GM19025 (cell line): ENCODE measurements at regions not wholly inside any gene's neighbourhood (a gene's known extent, or its start where the extent isn't known, plus 50 kb on each side); places are given as distances from the start of the nearest gene placed in this dataset.

Source experiments
- ATAC-seq: cut with Tn5 transposase; IDR thresholded peaks from one replicate; pipeline ENCODE4 v1.9.1; 2021; ENCODE audit warnings: mild to moderate bottlenecking, low read depth, moderate library complexity; ENCODE audit not compliant: unreplicated experiment

DNA sequence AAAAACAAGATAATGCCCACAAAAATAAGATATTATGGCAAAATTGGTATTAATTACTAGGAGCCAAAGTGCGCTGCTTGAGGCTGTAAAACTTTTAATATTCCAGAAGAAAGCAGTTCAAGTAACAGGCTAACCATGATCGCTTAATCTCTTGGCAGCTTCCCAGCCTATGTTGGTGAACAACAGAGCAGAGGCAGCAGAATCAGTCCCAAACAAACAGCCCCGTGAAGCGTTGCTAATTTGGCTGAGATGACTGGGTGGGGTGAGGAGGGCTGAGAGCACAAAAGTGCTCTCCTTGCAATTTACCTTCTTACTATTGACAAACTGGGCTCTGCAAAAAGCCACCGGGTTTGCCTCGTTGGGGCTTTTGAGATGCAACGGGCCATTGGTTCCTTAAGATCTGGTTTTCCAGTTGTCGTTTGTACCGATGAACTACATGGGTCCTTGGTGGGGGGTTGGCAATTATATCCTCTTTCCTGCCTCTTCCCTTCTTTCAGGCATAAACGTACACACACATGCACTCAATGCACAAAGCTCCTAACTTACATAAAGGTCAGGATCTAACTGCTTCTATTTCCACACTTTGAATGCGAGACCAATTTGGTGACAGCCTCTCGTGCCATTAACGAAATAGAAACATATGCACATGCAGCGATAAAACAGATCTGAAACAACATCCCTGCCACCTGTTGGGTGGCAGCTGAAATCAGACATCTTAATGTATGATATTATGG, 407.6 kb upstream of the CADM1 start:
- ATAC-seq: no peak

DNA sequence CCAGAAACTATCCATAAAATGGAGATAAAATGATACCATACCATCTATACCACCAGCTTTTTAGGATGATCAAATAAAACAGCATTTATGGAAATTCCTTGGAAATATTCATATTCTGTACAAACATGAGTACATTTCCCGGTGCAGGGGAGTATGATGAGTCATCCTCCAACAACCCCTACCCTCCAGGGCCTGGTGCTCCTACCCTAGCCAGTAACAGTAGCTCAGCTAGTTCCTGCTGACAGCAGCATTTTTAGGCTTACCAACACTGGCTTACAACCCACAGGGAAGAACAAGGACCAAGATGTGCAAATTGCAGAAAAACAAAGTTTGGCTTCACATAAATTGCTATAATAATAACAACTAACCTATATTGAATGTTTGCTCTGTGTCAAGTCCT, 406.2 kb upstream of the CADM1 start:
- no peak for ATAC-seq

- ATAC-seq: no peak
These were observed 402.0 kb upstream of the CADM1 start for GRCh38 chr11:115906171-115906570.

DNA sequence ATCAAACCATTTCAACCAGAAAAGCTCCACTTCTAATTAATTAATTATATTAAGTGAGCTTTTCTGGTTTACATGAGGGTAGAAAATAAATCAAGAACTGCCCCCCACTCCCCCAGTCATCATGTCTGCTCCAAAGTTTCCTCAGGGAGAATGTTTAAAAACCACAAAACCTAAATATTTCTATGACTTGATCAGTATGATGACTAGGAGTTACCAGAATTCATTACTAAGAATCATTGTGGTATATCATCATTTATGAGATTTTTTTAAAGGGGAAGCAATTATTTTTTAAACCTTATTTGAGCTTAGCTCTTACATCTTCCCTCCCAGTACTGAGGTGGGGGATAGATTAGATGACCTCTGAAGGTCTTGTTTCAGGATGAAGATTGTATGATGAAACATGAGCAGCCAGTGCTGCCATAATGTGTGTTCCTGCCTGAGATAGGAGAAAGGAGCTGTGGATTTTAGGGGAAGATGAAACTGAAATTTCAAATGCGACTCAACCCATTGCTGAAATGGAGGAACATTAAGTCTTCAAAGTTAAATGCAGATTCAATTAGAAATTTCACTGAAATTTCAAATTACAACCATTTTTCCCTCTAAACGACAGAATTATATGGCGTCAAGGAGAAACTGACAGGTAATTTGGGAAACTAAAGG, 401.3 kb upstream of the CADM1 start:
- no peak for ATAC-seq

GRCh38 chr11:115903179-115903578, 399.0 kb upstream of the CADM1 start:
- no peak for ATAC-seq

GRCh38 chr11:115901069-115901468, 396.9 kb upstream of the CADM1 start:
- no peak for ATAC-seq

- ATAC-seq: no peak
These were observed 395.9 kb upstream of the CADM1 start for GRCh38 chr11:115900111-115900510.

DNA sequence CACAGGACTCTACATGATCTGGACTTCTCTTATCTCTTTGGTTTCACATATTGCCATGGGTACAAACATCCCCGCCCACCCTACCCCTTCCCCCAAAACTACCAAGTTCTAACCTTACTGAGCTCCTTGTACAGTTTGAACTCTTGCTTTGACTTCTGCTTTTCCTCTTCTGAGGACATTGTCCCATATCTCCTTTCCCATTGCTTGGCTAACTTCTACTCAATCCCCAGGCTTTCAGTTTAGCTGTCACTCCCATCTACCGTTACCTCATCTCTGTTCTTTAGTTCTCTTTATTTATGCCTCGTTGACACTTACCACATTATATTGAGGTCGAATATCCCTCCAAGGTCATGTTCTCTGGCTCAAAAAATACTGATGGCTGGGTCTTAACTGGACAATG, 393.5 kb upstream of the CADM1 start:
- no peak for ATAC-seq

- no peak for ATAC-seq
These were observed 391.9 kb upstream of the CADM1 start for GRCh38 chr11:115896084-115896483.

DNA sequence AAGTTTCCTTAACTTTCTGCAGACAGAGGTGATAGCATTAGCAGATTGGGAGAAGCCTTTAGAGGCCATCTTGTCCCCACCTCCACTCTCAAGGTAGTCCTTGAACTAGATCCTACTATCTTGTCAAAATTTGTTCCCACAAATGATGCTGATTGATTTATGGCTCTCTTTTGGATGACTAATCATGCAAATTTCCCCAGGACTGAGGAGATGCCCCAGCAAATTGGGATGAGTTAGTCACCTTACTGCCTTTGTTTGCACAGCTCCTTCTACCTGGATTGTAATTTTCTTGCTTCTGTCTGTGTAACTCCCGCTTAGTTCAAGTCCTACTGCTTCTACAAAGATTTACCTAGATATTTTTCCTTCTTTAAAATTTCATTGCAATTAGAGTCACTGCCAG, 391.4 kb upstream of the CADM1 start:
- no peak for ATAC-seq

DNA sequence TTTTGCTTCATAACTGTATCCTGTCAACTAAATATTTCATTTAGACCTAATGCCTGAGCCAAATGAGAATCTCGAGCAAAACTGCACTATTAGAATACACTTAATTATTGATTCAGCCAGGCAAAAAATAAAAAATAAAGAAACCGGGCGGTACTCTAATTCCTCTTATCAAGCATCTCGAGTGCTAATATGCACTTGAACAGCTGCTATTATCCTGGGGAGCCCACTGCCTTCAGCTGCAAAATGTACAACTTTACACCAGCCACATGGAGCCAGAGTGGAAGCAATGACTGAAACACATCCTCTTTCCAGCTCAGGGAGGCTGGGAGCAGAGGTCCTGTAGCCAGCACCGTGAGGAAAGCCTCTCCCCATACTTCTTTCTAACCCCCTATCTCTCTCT, 390.0 kb upstream of the CADM1 start:
- no peak for ATAC-seq

DNA sequence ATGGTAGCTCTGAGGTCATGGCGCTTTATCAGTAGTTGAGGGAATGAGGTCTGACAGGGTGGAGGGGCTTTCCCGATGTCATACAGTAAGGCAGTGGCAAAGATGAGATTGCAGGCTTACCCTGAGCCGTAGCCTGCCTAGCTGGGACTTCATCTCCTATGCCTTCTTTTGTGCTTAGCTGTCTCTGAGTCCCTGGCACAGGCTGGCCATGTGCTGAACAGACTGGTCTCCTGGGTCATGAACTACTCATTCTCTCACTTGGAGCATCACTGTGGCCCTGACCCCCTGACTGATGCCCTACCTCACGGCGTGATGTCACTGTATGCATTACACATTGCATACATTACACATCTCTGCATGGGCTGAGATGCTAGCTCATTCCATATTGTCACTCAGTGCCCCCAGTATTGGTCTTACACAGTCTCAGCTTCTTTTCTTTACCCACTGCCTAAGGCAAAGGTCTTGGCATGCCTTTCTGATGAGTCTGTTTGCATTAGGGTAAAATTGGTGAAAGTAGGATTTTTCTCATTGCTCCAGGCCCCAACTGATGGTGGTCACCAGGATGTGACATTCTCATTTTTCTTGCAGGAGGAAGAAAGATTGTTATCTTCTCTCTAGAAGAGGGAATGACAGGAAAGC, 389.4 kb upstream of the CADM1 start:
- no peak for ATAC-seq

DNA sequence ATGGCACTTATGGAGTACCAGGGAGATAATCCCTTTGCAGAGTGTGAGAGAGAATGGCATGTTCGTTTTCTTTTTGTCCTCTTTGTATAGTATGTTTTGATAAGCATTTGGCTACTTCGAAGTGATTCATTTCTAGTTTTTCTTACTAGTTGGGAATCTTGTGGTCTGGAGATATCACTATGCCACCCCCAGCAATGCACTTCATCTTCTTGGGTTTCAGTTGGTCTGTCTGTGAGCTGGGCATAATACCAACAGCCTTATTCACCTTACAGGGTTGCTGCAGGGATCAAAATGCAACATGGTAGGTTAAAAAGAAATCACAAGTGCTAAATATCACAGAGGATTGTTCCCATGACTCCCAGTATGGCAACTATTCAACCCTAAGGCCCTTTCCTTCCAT, 387.8 kb upstream of the CADM1 start:
- ATAC-seq: no peak

DNA sequence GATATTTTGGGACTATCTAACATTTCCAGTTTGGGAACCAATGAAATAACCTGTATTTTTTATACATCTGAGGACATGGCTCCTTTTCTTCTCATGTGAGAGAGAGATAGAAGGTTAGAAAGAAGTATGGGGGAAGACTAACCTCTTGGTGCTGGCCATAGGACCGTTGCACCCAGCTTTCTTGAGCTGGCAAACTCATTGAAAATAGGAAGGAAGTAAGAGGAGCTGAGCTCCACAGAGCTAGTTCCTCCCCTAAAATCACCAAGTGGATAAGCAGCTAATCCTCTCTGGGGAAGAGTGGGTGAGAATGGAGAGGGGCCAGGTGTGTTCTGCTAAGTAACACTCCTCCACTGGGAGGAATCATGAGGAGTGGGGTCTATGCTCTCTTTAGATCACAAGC, 387.4 kb upstream of the CADM1 start:
- ATAC-seq: no peak

DNA sequence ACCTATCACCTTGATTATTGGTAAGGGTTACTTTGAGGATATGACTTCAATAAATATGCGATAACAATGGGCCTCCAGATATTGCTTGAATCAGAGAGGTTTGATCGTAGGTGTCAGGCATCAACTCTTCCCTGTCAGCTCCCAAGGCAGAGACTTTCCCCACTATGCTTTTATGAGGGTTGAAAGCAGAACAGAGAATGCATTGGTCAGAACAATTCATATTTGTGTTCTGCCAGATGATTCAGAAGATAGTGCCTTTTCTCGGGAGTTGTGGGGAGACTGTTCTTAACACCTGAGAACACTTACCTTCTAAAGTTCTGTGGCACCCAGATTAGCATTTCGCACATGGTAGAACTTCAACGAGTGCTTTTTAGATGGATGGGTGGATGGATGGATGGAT, 386.3 kb upstream of the CADM1 start:
- no peak for ATAC-seq

DNA sequence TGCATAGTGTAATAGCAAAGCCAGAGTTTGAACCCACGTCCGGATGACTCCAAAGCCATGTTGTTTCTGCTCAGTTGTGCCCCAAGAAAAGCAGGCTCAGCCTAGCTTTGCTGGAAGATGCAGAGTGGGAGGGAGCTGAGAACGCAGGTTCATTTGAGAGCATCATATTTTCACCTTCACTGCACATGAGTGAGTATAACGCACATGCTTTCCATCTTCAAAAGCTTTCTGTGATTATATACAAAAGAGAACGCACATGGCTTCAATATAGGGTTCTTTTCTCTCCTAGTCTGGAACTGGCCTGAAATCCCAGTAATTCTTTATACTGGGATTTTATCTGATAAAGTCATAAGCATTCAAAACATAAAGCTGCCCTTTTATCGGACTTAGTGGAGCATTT, 385.5 kb upstream of the CADM1 start:
- ATAC-seq: no peak

DNA sequence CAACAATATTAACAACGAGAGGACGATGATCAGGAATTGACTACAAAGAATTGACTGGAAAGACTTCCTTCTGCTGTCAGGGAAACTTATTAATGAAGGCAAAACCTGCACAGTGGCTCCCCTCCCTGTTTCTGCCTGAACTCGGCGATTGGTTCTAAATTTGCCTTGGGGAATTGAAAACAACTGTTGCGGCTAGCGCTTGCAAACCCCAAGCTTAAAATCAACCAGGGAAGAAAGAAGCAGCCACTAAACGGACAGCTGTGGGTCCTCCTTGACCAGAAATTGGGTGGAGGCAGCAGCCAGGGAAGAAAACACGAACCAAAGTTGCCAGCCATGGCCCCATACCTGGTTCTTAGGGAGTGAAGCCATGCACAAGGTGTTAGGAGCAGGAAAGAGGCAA, 383.5 kb upstream of the CADM1 start:
- no peak for ATAC-seq

- no peak for ATAC-seq
These were observed 383.1 kb upstream of the CADM1 start for GRCh38 chr11:115887316-115887715.

DNA sequence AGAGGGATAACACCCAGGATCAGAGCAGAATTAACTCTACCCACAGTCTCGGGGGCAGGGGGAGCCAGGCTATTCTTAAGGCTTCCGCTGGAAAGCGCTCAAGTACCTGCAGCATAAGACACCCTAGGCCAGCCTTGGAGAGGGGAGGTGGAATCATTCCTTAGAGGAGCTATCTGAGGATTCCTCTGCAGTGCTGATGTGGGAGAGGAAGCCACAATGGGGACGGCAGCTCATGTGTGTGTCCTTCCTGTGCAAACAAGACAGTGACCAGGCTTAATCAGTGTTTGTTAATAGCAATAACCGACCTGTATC, 382.2 kb upstream of the CADM1 start:
- no peak for ATAC-seq

- ATAC-seq: no peak
These were observed 381.6 kb upstream of the CADM1 start for GRCh38 chr11:115885535-115886421.
